Chondrocyte (in vitro differentiated cells): ENCODE measurements at regions not wholly inside any gene's neighbourhood (a gene's known extent, or its start where the extent isn't known, plus 50 kb on each side); places are given as distances from the start of the nearest gene placed in this dataset.

Experiments
- DNase-seq: peaks from one replicate; pipeline ENCODE4 v3.0.0; 2021; ENCODE audit warnings: mixed read lengths, low spot score
- H3K27ac Mint-ChIP-seq: one replicate; pipeline ENCODE4 v1.8.0; 2021; ENCODE audit warnings: mild to moderate bottlenecking, moderate library complexity, mixed read lengths; ENCODE audit not compliant: unreplicated experiment
- H3K27me3 Mint-ChIP-seq: 2 replicates; pipeline ENCODE4 v1.8.0; 2021; ENCODE audit warnings: low read depth, mixed read lengths
- H3K36me3 Mint-ChIP-seq: 2 replicates; pipeline ENCODE4 v1.8.0; 2021; ENCODE audit warnings: low read depth, mixed read lengths
- H3K4me1 Mint-ChIP-seq: 2 replicates; pipeline ENCODE4 v1.8.0; 2021; ENCODE audit warnings: low read depth, mild to moderate bottlenecking, mixed read lengths
- H3K4me3 Mint-ChIP-seq: one replicate; pipeline ENCODE4 v1.8.0; 2021; ENCODE audit warnings: mild to moderate bottlenecking, moderate library complexity, mixed read lengths; ENCODE audit not compliant: unreplicated experiment
- H3K9me3 Mint-ChIP-seq: 2 replicates; pipeline ENCODE4 v1.8.0; 2021; ENCODE audit warnings: low read depth, mixed read lengths
- CTCF ChIP-seq: fragments of 200-600 bp; sonication (generic); IDR thresholded peaks from 2 replicates; pipeline ENCODE4 v1.5.0; 2021; ENCODE audit warnings: antibody characterized with exemption, mild to moderate bottlenecking, moderate library complexity

DNA sequence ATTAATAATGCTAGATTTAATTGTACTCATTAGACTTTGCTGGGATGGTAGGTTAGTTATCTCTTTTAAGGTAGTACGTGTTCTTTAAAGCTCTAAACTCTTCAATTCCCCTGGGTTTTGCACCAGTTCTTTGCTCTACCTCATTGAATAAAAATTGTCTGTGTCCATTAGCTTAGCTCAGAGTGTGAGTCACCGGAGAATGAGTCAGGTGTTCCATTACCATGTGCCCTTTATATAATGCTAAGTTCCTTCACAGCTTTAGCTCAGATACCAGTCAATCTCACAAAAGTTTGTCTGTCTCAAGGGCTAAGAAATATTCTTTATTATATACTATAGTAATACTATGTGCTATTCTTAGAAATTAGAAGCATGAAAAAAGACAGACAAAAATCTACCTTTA lies 339.4 kb downstream of the PRELID2 start:
- Mint-ChIP-seq H3K27ac (peak overlapping the region; percentile 77), H3K4me1 (peaks cover 31% of the 10 kb centered on the region), H3K27me3 (no peaks in the 10 kb centered on the region), H3K9me3 (no peaks in the 10 kb centered on the region), H3K4me3 (no peak overlapping the region), H3K36me3 (no peaks in the 10 kb centered on the region)
- DNase-seq: no peak
- no peak for TF ChIP-seq CTCF

GRCh38 chr5:145495196-145495595 lies 339.9 kb downstream of the PRELID2 start:
- no peaks in the 10 kb centered on the region for H3K9me3 Mint-ChIP-seq
- peak overlapping the region; percentile 77 for H3K27ac Mint-ChIP-seq
- H3K27me3 Mint-ChIP-seq: no peaks in the 10 kb centered on the region
- H3K36me3 Mint-ChIP-seq: no peaks in the 10 kb centered on the region
- DNase-seq: no peak
- no peak overlapping the region for H3K4me3 Mint-ChIP-seq
- peaks cover 31% of the 10 kb centered on the region for H3K4me1 Mint-ChIP-seq
- TF ChIP-seq CTCF: no peak

- H3K4me1 Mint-ChIP-seq: peaks cover 20% of the 10 kb centered on the region
- H3K27me3 Mint-ChIP-seq: no peaks in the 10 kb centered on the region
- no peaks in the 10 kb centered on the region for H3K36me3 Mint-ChIP-seq
- TF ChIP-seq CTCF: no peak
- H3K9me3 Mint-ChIP-seq: no peaks in the 10 kb centered on the region
- H3K4me3 Mint-ChIP-seq: no peak overlapping the region
- no peak for DNase-seq
- H3K27ac Mint-ChIP-seq: no peak overlapping the region
These were observed 341.7 kb downstream of the PRELID2 start for GRCh38 chr5:145493435-145493834.

DNA sequence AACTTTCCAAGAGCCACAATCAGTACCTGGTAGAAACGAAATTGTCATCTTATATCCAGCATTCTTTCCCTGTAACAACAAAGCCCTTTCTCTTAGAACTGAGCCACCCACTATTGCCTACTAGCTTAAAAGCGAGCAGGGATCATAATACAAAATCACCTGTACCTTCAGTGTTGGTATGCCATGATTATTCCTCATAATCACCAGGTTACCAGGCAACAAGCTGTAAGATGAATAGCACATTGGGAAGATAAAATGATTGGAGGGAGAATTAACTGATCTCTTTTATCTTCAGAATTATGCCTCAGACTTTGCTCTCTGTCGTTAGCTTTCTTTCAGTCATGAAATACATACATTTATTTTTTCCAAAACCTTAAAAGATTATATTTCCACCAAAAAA lies 345.6 kb downstream of the PRELID2 start:
- Mint-ChIP-seq H3K4me1 (no peaks in the 10 kb centered on the region), H3K9me3 (no peaks in the 10 kb centered on the region), H3K4me3 (no peak overlapping the region), H3K36me3 (no peaks in the 10 kb centered on the region), H3K27me3 (no peaks in the 10 kb centered on the region), H3K27ac (no peak overlapping the region)
- no peak for DNase-seq
- no peak for TF ChIP-seq CTCF

- no peaks in the 10 kb centered on the region for H3K36me3 Mint-ChIP-seq
- DNase-seq: no peak
- peaks cover 10% of the 10 kb centered on the region for H3K4me1 Mint-ChIP-seq
- H3K9me3 Mint-ChIP-seq: no peaks in the 10 kb centered on the region
- no peak overlapping the region for H3K27ac Mint-ChIP-seq
- no peak overlapping the region for H3K4me3 Mint-ChIP-seq
- TF ChIP-seq CTCF: no peak
- no peaks in the 10 kb centered on the region for H3K27me3 Mint-ChIP-seq
These were observed 351.0 kb downstream of the PRELID2 start for GRCh38 chr5:145484158-145484557.
